HUDEP-2 (cell line): ENCODE measurements at regions not wholly inside any gene's neighbourhood (a gene's known extent, or its start where the extent isn't known, plus 50 kb on each side); places are given as distances from the start of the nearest gene placed in this dataset.

Experiments
- DNase-seq, 76 experiments: peaks; one replicate each; lab custom pipeline; 2025; ENCODE audit not compliant: unreplicated experiment in 76 of 76; lab: John Stamatoyannopoulos, UW

DNA sequence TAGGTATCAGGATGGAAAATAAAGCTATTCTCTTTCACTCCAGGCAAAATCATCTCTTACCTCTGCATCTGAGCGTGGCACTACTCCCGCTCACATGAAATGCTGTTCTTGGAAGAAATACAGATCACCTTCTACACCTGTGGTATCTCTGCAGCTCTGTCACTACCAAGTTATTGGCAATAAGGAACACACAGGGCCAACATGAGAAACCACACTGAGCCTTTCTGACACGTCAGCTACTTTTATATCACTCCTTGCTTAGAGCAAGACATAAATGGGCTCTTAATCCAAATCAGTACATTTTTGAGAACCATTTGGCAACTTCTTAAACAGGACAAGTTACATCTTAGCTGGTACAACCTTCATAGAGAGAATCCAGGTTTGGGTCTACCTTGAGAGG lies 101.8 kb upstream of the GUCY1A1 start:
- DNase-seq = no peak

DNA sequence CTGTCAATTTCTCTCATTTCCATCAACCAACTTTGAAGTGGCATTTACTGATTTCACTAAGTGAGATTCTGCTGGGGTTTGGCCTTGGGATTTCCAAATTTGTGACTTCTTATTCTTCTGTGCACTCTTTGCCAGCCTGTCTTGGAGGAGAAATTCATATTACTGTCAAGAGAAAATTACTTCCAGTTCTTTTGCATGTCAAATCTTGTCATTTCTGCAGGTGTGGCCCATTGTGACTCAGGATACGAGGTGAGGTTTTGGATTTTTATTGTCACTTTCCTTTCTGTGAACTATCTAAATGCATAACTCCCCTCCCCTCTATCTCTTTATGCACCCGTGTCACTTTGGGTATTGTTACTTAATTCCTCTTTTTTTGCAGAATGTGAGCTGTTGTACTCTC lies 102.6 kb upstream of the GUCY1A1 start:
- no peak for DNase-seq

DNA sequence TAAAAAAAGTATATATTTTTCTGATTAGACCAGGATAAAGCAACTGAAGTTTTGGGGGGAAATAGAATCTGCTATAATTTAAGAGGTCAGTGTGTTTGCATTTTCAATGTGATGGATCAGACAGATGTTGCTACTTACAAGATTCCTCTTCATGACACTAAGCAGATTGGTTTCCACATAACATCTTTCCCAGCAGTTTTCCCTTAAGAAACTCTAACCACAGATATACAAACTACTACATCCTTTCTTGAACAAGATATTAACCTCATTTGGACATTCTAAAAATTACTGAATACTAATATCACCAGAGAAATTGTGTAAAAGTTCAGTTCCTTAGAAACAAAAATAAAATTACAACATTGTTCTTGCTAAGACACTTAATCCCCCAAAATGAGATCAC lies 106.7 kb upstream of the GUCY1A1 start:
- no peak for DNase-seq

DNA sequence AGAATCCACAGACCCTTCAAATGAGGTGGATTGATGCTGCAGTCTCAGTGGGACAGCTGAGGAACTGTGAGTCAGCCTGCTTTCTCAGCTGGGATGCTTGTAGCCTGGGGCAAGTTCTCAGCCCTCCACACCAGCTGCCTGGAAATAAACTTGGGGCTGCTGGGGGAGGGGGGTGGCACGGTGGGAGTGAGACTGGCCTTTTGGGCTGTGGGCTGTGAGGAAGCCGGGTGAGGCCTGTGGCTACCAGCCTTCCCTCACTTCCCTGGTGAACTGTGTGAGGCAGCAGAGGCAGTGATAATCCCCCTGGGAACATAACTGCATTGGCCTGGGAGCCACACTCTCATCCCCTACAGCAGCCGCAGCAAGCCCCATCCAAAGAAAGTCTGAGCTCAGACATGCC lies 114.5 kb upstream of the GUCY1A1 start:
- DNase-seq = no peak

DNA sequence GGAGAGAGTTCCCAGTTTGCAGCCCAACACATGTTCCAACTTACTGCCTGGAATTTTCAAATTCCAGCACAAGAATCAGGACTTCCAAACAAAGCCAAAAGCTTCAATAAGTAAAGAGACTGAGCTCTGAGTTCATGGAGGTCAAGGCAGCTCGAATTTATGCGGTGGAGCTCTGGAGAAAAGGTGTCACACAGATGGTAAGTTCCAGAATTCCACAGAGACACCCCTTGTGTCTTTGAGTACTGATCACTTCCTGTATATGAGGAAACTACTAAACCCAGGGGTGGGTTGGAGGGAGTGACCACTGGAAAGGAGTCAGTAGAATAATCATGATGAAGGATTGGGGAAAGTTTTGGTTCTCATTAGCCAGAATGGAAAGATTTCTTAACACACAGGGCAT lies 118.5 kb upstream of the GUCY1A1 start:
- no peak for DNase-seq

DNA sequence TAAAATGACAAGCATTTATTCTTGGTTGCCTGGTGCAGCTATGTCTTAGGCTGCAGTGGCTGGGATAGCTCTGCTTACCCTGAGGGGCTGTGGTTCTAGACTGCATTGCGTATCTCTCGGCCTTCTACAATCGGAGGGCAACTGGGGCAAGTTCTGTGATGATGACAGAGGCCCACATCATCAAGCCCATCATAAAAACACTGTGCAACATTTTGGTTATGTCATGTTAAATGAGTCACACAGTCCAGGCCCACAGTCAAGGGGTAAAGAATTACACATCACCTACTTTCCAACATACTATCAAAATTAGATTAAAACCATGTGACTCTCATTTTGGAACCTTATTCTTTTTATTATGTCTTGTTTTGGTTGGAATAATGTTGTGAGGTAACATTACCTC lies 120.2 kb upstream of the GUCY1A1 start:
- DNase-seq = no peak

DNA sequence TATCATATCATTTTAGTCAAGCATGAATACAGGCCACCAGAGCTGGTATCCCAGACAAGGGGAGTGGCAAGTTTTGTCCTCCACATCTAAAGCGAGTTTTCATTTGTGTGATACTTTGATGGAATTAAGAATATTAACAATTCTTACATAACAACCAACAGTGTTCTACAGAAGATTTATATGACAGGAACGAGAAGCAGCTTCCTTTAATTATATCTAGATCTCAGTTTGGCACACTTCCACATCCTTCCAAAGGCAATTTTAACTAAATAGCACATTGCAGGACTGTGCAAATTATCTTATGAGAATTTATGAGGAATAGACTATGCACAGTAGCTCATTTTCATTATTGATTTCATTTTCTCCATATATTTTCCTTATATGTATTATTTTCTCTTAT lies 121.2 kb upstream of the GUCY1A1 start:
- no peak for DNase-seq

DNA sequence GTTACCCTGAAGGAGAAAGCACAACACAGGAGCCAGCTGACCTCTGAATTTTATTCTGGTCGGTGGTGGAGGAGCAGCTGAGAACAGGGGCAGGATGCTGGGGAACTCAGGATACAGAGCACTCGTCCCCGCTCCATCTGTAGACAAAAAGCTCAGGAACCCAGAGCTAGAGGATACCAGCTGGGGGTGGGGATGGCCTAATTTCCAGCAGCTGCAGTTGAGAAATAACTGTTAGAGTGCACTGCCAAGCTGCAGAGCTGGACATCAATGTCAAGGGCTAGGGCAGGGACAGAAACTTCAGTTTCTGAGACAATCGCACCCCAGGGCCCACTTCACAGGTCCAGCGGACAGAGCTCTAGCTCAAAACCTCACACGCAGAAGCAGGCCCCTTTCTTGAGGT lies 122.1 kb upstream of the GUCY1A1 start:
- no peak for DNase-seq

DNA sequence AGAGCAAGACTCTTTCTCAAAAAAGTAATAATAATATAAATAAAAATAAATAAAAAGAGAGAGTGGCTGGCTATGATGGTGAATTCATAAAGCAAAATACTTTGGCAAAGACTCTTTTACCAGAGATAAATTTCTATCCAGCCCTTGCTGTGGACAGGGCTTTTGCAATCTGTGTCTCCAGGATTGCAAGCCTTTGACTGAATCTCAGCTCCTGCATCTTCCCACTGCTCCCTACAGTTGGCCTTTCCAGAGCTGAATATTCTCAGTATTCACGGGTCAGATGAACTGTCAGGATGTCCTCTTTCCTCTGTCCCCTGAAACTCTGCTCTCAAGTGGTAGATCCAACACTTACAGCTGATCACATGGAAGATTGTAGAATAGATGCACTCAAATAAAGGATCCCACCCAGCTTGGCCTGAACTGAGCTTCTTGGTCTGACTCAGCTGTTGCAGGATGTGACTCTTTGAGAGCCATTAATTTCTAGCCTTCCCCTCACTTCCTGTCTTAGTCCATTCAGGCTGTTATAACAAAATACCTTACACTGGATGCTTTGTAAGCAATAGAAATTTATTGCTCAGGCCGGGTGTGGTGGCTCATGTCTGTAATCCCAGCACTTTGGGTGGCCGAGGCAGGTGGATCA lies 123.4 kb upstream of the GUCY1A1 start:
- DNase-seq = no peak

DNA sequence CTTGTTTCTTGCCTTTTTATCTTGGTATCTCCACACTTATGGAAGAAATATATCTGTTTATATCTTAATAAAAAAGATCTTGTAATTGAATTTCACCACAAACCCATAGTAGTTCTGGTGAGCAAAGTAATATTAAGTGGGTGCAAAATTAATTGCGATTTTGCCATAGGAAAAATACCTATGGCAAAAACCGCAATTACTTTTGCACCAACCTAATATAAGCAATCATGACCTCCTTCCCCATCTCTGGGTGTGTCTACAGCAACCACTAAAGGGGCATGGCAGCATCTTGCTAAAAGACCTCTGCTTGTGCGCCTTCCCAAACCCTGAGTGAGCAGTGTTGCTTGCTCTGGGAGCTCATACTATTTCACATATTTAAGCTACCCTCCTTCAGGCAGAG lies 124.2 kb upstream of the GUCY1A1 start:
- DNase-seq = no peak

DNA sequence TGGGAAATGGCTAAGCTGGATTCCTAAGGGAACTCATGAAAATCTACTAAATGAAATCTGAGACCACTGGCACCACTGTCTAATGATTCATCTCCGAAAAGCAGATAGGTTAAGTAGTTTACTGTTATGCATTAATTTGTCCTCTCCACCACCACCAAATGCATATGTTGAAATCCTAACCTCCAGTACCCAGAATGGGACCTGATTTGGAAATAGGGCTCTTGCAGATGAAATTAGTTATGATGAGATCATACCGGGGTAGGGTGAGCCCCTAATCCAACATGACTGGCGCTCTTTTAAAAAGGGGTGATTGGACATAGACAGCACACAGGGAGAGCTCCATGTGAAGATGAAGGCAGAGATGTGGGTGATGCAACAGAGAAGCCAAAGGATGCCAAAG lies 124.9 kb upstream of the GUCY1A1 start:
- DNase-seq = no peak

DNA sequence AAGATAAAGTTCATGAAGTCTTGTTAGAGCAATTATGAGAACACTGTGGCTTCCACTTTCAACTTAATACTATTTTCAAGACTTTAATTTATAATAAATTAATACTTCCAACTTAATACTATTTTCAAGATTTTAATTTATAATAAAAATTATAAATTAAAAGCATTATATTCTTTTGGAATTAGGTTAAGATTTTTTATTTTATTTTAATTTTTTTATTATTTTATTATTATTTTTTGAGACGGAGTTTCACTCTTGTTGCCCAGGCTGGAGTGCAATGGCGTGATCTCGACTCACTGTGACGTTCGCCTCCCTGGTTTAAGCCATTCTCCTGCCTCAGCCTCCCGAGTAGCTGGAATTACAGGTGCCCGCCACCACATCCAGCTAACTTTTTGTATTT lies 126.0 kb upstream of the GUCY1A1 start:
- no peak for DNase-seq

DNA sequence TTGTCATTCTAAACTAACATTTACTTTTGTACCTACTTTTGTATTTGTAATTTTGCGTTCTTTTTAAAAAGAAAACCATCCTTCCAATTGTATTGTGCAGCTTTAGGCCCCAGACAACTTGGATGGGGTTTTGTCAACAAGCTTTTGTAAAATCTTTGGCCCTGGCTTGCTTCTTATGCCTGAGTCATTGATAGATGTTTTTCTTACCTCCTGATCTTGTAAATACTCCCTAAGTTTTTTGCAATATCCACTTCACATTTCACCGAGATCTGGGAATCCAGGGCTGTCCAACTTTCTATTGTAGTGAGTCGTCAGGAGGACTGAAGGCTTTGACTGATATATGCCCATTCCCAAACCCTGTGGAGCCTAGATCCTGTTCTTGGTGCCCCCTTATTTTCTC lies 126.9 kb upstream of the GUCY1A1 start:
- no peak for DNase-seq

DNA sequence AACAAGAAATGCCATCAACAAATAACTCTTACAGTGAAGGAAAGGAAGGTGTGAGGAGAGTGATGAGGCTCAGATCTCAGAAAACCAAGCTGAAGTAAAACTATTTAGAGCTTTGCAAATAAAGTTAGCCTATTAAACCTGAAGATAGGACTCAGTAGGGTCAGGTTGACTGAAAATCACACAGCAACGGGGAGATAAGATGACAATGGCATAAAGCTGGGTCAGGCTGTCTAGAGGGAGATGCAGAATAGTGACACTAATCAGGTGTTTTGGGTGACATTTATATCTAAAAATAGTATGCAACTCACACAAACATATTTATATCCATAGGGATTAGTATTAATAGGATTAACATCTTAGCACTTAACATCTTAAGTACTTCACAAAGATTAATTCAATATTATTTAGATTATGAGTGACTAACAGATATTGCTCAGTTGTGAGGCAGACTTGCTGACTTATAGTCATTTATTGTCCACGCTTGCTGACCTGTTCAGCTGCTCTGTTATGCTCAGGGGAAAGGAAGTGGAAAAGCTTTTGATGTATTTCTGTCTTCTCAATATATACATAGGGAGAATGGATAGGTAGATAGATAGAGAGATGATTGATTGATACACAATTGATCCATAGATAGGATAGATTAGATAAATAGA lies 130.7 kb upstream of the GUCY1A1 start:
- DNase-seq = no peak

DNA sequence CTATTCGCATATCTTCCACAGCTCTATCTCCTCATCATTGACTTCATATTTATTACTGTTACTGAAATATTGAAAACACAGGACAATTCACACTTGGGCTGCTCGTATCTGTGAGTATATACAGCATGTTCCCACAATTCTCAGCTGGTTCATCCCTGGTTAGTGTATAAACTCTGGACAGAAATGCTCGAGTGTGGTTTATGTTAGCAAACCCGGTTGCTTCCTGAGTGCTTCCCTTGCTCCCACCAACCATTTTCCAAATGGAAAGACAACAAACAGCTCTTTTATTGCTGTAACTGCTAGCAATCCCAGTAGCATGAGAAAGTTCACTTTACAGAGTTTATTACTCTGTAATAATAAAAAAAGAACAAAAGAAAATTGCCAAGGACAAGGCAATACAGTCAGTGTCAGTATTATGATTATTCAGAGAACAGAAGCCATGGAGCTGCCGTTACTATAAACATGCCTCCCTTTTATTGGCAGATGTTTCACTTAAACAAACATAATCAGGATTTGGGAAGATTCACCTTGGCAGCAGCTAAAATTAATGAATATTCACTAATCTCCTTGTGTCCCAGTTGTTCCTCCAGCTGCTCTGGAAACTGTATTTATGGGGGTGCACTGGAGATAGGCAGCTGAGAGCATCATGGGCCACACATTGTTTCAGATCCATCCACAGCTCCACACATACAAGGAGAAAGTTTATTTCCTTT lies 134.1 kb upstream of the GUCY1A1 start:
- no peak for DNase-seq

DNA sequence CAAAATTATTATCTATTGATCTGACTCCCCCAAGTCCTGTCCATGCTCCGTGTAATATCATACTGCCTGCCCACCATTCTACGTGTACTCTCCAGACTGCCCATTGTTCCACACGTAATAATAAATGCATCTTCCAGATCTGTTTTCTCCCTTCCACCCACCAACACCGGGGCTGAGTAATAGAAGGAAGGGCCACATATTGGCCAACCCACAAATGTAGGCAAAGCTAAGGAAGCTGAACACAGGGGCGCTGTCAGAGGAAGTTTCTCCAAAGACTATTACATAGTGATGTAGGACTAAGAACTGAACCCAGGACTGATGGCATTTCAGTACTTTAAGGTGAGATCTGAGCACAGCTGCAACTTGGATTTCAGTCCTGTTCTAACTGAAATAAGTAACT lies 135.8 kb upstream of the GUCY1A1 start:
- DNase-seq = no peak

DNA sequence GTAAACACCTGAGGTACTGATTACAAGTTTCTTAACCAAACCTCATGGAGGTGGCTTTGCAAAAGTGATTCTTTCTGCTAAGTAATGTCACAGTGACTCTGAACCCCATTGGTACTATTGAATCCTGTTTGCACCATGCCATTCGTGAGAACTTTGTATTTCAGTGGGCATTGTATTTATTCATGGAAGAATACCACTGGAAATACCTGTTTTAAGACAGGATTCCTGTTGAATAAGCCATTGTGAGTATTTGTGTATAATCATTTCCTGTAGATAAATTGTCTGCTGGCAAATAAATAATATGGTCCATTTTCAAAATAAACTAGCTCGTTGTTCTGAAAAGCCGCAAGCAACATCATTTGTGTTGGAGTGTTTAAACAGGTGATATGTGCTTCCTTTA lies 136.4 kb upstream of the GUCY1A1 start:
- DNase-seq = no peak

DNA sequence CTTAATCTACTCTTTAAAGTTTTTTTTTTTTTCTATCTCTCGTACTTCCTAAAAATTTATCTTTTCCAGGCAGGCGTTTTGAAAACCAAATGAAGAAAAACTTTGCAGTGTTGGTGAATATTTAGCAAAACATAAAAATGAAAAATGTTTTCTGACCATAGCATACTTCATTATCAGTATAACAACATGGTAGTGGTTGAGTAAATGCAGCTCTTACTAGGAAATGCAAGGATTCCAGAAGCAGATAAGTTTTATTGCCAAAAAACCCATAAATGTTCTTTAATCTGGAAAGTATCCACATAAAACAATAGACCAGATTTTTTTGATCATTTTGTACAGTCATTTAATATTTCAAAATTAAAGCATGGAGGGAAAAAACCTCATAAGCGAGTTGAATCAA lies 136.9 kb upstream of the GUCY1A1 start:
- DNase-seq = no peak

DNA sequence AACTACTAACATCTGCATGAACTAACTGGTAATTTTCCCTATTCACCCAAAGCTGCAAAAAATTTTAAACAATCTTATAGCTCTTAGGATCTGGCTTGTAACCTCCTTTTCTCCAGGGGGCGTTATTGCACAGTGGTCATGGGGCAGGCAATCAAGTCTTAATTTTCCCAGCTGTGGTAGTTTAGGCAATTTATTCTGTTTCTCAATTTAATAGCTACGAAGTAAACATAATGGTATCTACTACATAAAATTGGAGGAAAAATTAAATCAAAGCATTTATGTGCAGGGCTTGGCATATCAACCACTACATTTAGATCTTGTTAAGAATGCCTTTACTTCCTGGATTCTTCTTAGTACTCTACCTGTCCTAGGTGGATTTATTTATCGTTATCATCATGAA lies 137.4 kb upstream of the GUCY1A1 start:
- DNase-seq = no peak

DNA sequence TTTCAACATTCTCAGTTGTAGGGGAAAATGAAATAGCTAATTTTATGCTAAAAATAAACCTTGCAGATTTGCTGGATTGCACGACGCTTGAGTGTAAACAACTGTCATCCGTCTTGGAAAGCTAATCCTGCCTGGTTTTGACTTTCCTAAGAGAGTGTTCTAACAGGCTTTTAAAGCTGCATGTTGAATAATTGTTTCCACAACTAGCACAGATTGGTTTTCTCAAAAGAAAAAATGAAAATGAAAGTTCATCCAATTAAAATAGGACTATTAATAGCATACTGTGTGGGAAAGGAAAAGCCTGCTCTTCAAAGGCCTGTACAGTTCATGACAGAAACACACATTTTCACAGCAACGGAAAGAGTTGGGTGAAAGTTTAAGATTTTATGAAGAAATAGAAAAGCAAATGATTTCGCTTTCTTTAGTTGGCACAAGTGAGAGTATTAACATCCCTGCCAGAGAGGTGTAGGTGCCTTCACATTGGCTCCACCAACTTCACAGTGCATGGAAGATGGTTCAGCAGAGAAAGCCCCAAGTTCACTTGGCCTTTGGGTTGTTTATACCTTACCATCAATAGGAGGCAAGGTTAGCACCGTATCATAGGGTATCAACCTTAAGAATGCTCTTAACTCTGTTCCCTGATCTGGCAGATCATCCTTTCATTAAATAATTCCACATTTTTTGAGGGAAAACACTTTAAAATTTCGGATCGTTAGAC lies 140.0 kb upstream of the GUCY1A1 start:
- DNase-seq = no peak

DNA sequence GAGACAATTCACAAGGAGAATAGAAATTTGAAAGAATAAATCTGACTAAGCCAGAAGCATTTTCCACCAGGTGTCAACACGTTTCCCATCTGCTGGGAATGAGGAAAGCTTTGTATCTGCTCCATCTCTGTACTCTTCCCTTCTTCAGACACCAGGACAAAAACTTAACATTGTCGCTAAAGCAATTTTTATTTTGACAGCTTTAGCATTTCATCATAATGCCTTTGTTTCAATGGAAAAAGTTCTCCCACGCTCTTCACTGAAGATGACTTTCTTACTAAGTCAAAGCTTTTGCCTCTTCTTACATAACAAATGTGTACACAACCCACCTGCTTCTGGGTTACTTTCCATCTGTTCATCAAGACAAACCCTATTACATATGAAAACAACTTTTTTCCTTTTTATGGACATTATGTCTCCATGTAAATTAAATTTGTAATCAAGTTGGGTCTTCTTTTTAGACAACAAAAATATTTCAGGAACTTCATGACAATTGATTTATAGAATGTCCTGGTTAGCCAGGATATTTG lies 141.7 kb upstream of the GUCY1A1 start:
- no peak for DNase-seq
